HG03432 (cell line): ENCODE measurements at regions not wholly inside any gene's neighbourhood (a gene's known extent, or its start where the extent isn't known, plus 50 kb on each side); places are given as distances from the start of the nearest gene placed in this dataset.

ENCODE experiments used
- ATAC-seq: cut with Tn5 transposase; IDR thresholded peaks from one replicate; pipeline ENCODE4 v1.9.1; 2021; ENCODE audit warnings: mild to moderate bottlenecking, moderate library complexity; ENCODE audit not compliant: unreplicated experiment

- ATAC-seq = no peak
Measured at GRCh38 chr2:235165136-235165535, 213.3 kb downstream of the SH3BP4 start.

- ATAC-seq = no peak
Measured at GRCh38 chr2:235165631-235166030, 213.8 kb downstream of the SH3BP4 start.

GRCh38 chr2:235168174-235168979 lies 216.6 kb downstream of the SH3BP4 start:
- ATAC-seq = no peak

DNA sequence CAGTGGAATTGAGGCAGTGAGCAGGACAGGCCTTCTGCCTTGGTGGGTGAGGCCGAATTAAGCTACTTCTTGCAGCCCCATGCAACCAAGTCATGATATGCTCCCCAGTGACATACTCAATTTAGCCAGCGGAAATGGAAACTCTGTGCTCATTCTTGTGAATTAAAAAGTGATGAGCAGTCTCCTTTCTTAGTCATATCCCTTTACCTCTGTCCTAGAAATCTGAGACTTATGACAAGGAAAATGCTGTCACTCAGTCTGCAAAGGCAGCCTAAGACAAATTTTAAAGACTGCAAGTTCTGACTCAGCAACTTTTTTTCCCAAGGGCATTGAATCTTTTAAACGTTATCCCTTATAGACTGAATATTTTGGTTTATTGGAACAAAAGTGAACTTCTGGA lies 218.2 kb downstream of the SH3BP4 start:
- no peak for ATAC-seq

GRCh38 chr2:235170536-235171521 lies 219.0 kb downstream of the SH3BP4 start:
- no peak for ATAC-seq

- no peak for ATAC-seq
Measured at GRCh38 chr2:235171550-235172031, 219.8 kb downstream of the SH3BP4 start.

GRCh38 chr2:235180642-235181041 lies 228.8 kb downstream of the SH3BP4 start:
- no peak for ATAC-seq

DNA sequence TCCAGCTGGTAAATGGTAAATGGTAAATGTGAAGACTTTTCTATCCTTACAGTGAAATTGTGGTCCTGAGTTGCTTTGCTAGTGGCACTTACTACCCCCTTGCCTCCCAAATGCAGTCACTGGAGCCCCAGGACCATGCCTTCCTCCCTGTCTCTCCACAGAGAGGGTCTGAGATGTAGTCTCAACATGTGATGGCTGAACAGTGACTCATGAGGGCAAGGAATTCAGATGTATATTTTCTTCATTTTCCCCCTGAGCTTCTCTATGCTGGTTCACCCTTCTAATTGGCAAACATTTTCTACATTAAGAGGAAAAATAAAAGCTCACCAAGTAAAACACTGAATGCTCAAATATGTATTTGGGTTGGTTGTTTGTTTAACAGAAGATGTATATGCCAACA lies 232.0 kb downstream of the SH3BP4 start:
- ATAC-seq = no peak

GRCh38 chr2:235187806-235188205 lies 236.0 kb downstream of the SH3BP4 start:
- ATAC-seq = no peak

DNA sequence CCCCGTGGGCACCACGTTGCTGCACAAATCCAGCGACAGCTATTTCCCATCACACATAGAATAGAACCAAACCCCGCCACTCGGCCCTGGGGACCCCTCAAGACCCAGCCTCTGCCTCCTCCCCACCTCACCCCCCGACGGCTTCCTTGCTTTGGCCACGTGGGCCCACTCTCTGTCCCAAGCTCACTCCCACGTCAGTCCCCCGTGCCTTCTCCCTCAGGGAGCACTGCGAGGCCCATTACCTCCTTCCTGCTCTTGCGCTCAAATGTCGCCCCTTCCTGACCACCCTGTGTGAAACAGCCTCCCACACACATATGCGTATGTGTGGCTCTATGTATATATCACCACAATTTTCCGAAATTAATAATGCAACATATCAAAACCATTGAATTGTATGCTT lies 239.7 kb downstream of the SH3BP4 start:
- ATAC-seq = no peak

- no peak for ATAC-seq
Measured at GRCh38 chr2:235191978-235192377, 240.2 kb downstream of the SH3BP4 start.

DNA sequence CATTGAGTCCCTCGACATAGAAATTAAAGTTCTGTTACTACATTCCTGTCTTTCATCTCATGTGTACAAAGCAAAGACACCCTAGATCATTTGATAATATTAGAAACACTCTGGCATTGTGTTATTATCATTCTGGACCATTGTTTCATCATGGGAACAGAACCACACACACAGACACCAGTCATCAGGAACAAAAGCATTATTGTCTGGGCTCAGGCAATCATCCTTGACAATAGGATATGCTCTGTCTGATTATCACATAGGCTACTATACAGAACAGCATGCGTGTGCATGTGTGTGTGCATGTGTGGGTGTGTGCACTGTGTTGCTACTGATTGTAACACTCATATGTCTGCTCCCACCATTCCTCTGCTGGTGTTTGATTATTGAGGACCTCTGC lies 242.5 kb downstream of the SH3BP4 start:
- ATAC-seq = no peak

GRCh38 chr2:235194836-235195235 lies 243.0 kb downstream of the SH3BP4 start:
- no peak for ATAC-seq

- ATAC-seq = no peak
Measured at GRCh38 chr2:235195921-235196320, 244.1 kb downstream of the SH3BP4 start.

- no peak for ATAC-seq
Measured at GRCh38 chr2:235199128-235199527, 247.3 kb downstream of the SH3BP4 start.

GRCh38 chr2:235200216-235200615 lies 248.4 kb downstream of the SH3BP4 start:
- ATAC-seq = no peak

DNA sequence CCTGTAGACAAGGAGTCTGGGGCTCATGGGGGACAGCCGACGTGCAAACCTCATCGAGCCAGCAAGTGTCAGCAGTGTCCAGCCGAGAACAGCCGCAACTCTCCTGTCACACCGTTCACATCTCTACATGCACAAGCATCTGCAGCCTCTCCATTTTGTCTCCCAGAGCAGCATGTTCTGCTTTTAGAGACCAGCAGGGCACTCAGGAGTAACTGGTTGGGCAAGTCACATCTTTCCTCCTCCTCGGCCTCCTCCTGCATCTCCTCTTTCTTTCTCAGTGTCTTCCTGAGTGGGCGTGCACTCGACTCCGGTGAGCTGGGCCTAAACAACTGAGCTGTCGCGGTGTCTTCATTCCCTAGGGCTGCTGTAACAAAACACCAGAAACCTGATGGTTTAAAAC lies 249.9 kb downstream of the SH3BP4 start:
- ATAC-seq = no peak

DNA sequence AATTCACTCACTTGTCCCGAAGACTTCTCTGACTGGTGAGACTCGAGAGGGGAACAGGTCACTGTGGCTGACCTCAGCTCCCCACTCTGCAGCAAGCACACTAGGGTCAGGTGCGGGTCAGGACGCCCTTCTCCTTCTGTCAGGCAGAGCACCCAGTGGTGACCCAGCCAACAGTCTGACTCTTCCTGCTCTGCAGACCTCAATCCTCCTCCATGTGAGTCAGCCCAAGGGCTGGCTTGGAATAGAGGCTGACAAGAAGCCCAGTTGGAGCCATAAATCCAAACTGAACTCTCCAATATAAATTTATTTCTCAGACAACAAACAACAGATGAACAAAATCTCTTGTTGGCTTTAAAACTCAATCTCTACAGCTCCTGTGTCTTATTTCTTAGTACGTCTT lies 253.1 kb downstream of the SH3BP4 start:
- ATAC-seq = no peak

DNA sequence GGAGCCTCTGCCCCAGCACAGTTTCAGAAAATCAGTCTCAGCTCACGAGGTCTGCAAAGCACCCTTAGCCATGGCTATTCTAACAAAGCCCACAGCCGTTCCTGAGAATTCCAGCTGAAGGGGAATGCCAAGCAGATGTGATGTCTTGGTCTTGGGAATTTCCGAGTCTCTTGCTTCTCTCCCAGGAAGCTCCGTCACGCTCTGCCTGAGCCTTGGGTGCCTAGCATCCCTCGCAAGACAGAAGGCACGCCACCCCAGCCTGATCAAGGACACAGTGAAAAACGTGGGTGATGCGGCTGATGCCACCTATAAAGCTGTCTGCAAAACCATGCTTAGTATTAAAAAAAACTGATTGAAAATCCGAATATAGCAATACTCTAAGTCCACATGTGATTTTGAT lies 254.6 kb downstream of the SH3BP4 start:
- ATAC-seq = no peak

GRCh38 chr2:235206980-235207579 lies 255.3 kb downstream of the SH3BP4 start:
- ATAC-seq = peak; percentile 75

GRCh38 chr2:235211056-235211455 lies 259.2 kb downstream of the SH3BP4 start:
- ATAC-seq = no peak
